Hepatocyte (in vitro differentiated cells): ENCODE measurements at regions not wholly inside any gene's neighbourhood (a gene's known extent, or its start where the extent isn't known, plus 50 kb on each side); places are given as distances from the start of the nearest gene placed in this dataset.

Source experiments
- DNase-seq: peaks from one replicate; pipeline ENCODE4 v3.0.0-alpha.2; 2016; ENCODE audit warnings: low spot score
- H2AFZ ChIP-seq: fragments of 200-600 bp; sonication (generic); 2 replicates; pipeline ENCODE4 v1.6.0; 2016; ENCODE audit warnings: antibody characterized with exemption, mild to moderate bottlenecking
- H3K27ac ChIP-seq: fragments of 200-600 bp; sonication (generic); 2 replicates; pipeline ENCODE4 v1.5.1; 2016; ENCODE audit warnings: mild to moderate bottlenecking
- H3K27me3 ChIP-seq: fragments of 200-600 bp; sonication (generic); 2 replicates; pipeline ENCODE4 v1.6.1; 2016
- H3K36me3 ChIP-seq: fragments of 200-600 bp; sonication (generic); replicated peaks from 2 replicates; pipeline ENCODE4 v1.5.1; 2016; ENCODE audit warnings: low read depth; ENCODE audit not compliant: insufficient read depth
- H3K4me1 ChIP-seq: fragments of 200-600 bp; sonication (generic); 2 replicates; pipeline ENCODE4 v1.5.1; 2016; ENCODE audit warnings: mild to moderate bottlenecking, moderate library complexity; ENCODE audit not compliant: insufficient read depth
- H3K4me2 ChIP-seq: fragments of 200-600 bp; sonication (generic); 2 replicates; pipeline ENCODE4 v1.6.0; 2016
- H3K4me3 ChIP-seq: fragments of 200-600 bp; sonication (generic); 2 replicates; pipeline ENCODE4 v1.5.1; 2016; ENCODE audit warnings: mild to moderate bottlenecking
- H3K79me2 ChIP-seq: fragments of 200-600 bp; sonication (generic); 2 replicates; pipeline ENCODE4 v1.6.0; 2017; ENCODE audit warnings: mild to moderate bottlenecking
- H3K9me2 ChIP-seq: fragments of 200-600 bp; sonication (generic); replicated peaks from 2 replicates; pipeline ENCODE4 v1.6.0; 2017; ENCODE audit warnings: mild to moderate bottlenecking; ENCODE audit not compliant: insufficient read depth
- H3K9me3 ChIP-seq: fragments of 200-600 bp; sonication (generic); 2 replicates; pipeline ENCODE4 v1.5.1; 2016; ENCODE audit warnings: low read depth, mild to moderate bottlenecking
- H4K20me1 ChIP-seq: fragments of 200-600 bp; sonication (generic); 2 replicates; pipeline ENCODE4 v1.6.0; 2016; ENCODE audit warnings: mild to moderate bottlenecking; ENCODE audit not compliant: insufficient read depth, poor library complexity, severe bottlenecking
- EZH2 ChIP-seq: fragments of 200-600 bp; sonication (generic); IDR thresholded peaks from 2 replicates; pipeline ENCODE4 v1.6.1; 2016; ENCODE audit warnings: antibody characterized with exemption, mild to moderate bottlenecking, borderline replicate concordance
- EZH2phosphoT487 ChIP-seq: fragments of 200-600 bp; sonication (generic); IDR thresholded peaks from one replicate; pipeline ENCODE4 v1.6.1; 2018; ENCODE audit warnings: antibody characterized with exemption, mild to moderate bottlenecking, low read depth, moderate library complexity; ENCODE audit not compliant: unreplicated experiment, severe bottlenecking
- WGBS: methylation state at CpG from one replicate; pipeline ENCODE4 v1.1.6; 2016; ENCODE audit warnings: low lambda C conversion rate; ENCODE audit errors: missing lambda C conversion rate; 5-methylcytosine and 5-hydroxymethylcytosine counted together
- TF ChIP-seq, protein P1 (sequence below): fragments of 200-600 bp; sonication (generic); IDR thresholded peaks from 2 replicates; pipeline ENCODE4 v1.5.1; 2016; ENCODE audit warnings: antibody characterized with exemption, mild to moderate bottlenecking; ENCODE audit not compliant: poor library complexity

DNA sequence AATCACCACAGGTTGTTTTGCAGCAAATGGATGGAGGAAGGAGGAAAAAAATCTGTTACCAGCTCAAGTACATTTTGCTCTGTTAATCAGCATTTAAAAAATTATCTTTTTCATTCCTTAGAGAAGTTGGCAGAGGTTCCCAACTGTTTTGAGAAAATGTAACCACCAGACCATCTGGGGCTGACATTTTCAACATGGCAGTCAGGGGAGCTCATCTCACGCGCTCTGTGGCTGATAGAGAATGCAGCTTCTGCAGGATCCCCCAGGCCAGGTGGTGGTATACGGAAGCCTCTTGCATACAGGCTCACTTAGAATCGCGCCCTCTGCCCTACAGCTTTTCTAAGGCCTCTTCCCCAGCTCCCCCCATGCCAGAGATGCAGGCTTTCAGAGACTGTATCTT is 68.0 kb upstream of the OPCML start:
- no peak for TF ChIP-seq EZH2phosphoT487
- no peak for TF ChIP-seq EZH2
- TF ChIP-seq, protein P1, sequence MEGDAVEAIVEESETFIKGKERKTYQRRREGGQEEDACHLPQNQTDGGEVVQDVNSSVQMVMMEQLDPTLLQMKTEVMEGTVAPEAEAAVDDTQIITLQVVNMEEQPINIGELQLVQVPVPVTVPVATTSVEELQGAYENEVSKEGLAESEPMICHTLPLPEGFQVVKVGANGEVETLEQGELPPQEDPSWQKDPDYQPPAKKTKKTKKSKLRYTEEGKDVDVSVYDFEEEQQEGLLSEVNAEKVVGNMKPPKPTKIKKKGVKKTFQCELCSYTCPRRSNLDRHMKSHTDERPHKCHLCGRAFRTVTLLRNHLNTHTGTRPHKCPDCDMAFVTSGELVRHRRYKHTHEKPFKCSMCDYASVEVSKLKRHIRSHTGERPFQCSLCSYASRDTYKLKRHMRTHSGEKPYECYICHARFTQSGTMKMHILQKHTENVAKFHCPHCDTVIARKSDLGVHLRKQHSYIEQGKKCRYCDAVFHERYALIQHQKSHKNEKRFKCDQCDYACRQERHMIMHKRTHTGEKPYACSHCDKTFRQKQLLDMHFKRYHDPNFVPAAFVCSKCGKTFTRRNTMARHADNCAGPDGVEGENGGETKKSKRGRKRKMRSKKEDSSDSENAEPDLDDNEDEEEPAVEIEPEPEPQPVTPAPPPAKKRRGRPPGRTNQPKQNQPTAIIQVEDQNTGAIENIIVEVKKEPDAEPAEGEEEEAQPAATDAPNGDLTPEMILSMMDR = no peak
- no peaks in the 10 kb centered on the region for H3K9me3 ChIP-seq
- H3K79me2 ChIP-seq = no peaks in the 10 kb centered on the region
- no peak overlapping the region for H3K27ac ChIP-seq
- H3K4me3 ChIP-seq = no peak overlapping the region
- no peak overlapping the region for H2AFZ ChIP-seq
- no peaks in the 10 kb centered on the region for H3K4me1 ChIP-seq
- no peak for DNase-seq
- no peaks in the 10 kb centered on the region for H3K36me3 ChIP-seq
- no peak overlapping the region for H3K4me2 ChIP-seq
- WGBS = 86% methylated on average over 5 of the region's 5 CpGs
- H3K27me3 ChIP-seq = no peaks in the 10 kb centered on the region
- H3K9me2 ChIP-seq = no peaks in the 10 kb centered on the region
- no peaks in the 10 kb centered on the region for H4K20me1 ChIP-seq

DNA sequence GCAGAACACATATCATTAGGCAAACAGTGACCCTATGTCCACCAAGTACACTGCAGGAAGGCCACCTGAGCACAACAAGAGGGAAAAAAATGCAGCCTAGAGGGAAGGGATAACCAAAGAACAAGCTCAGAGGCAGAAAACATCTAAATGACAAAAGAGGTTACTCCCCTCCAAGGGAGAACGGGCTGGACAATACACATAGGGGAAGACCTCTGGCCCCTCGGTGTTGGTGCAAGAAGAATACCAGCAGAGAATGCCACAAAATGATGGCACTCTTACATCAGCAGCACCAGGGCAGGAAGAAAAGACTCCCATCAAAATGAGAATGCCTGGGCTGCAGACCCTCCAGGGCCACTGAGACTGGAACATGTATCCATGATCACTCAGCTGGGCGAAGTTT is 66.6 kb upstream of the OPCML start:
- no peak for DNase-seq
- no peaks in the 10 kb centered on the region for H3K4me1 ChIP-seq
- no peaks in the 10 kb centered on the region for H3K36me3 ChIP-seq
- H3K9me3 ChIP-seq = no peaks in the 10 kb centered on the region
- H3K27ac ChIP-seq = no peak overlapping the region
- TF ChIP-seq, protein P1 = no peak
- no peak for TF ChIP-seq EZH2
- TF ChIP-seq EZH2phosphoT487 = no peak
- 66% methylated on average over 3 of the region's 3 CpGs for WGBS
- H3K27me3 ChIP-seq = no peaks in the 10 kb centered on the region
- H3K79me2 ChIP-seq = no peaks in the 10 kb centered on the region
- no peak overlapping the region for H3K4me3 ChIP-seq
- no peaks in the 10 kb centered on the region for H3K9me2 ChIP-seq
- no peak overlapping the region for H3K4me2 ChIP-seq
- H2AFZ ChIP-seq = no peak overlapping the region
- no peaks in the 10 kb centered on the region for H4K20me1 ChIP-seq

DNA sequence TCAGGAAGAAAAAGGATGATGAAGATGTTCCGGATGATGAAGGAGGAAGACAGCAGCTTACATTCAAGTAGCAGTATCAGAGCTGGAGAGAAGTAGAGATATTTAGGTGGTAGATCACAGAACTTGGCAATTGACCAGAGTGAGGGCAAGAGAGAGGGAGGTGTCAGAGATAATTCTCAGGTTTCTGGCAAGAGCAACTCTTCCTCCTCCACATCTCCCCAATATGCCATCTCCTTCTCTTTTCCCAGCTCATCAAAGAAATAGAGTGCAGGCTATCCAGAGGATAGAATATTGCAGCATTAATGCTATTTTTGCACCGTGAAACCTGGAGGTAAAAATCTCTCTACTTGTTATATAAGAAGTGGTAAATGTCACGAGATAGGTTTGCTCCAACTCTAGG is 64.9 kb upstream of the OPCML start:
- no peaks in the 10 kb centered on the region for H3K79me2 ChIP-seq
- no peak overlapping the region for H3K4me3 ChIP-seq
- H3K9me2 ChIP-seq = no peaks in the 10 kb centered on the region
- no peak overlapping the region for H3K4me2 ChIP-seq
- TF ChIP-seq EZH2 (no peak), EZH2phosphoT487 (no peak)
- TF ChIP-seq, protein P1 = no peak
- no peak overlapping the region for H3K27ac ChIP-seq
- no peaks in the 10 kb centered on the region for H3K27me3 ChIP-seq
- no peaks in the 10 kb centered on the region for H3K4me1 ChIP-seq
- no peaks in the 10 kb centered on the region for H3K36me3 ChIP-seq
- WGBS = 88% methylated on average over 3 of the region's 3 CpGs
- no peaks in the 10 kb centered on the region for H3K9me3 ChIP-seq
- no peak overlapping the region for H2AFZ ChIP-seq
- H4K20me1 ChIP-seq = no peaks in the 10 kb centered on the region
- no peak for DNase-seq
